GM12872 (cell line): ENCODE measurements at regions not wholly inside any gene's neighbourhood (a gene's known extent, or its start where the extent isn't known, plus 50 kb on each side); places are given as distances from the start of the nearest gene placed in this dataset.

Experiments
- TF ChIP-seq, protein P1 (sequence below): IDR thresholded peaks from 3 replicates; pipeline ENCODE4 v1.5.1; 2011; ENCODE audit warnings: low read depth, mild to moderate bottlenecking, low read length, moderate library complexity; ENCODE audit not compliant: insufficient read depth

DNA sequence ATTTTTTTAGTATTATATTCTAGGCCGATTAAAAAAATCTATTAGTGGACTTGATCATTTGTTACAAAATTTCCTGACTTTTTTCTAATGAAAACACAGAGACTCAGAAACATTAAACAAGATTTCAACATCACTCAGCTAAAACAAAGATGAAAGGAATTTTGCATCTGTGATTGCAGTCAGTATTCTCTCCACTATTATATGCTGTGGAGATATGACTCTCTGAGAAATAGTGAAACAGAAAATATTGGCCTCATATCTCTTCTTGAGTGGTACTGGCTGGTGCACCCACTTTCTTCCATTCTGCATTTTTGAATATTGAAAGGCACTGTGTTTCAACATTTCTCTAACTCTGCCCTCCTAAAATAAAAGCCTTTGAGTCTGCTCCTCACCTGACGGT, 914.2 kb downstream of the TSN start:
- TF ChIP-seq, protein P1, sequence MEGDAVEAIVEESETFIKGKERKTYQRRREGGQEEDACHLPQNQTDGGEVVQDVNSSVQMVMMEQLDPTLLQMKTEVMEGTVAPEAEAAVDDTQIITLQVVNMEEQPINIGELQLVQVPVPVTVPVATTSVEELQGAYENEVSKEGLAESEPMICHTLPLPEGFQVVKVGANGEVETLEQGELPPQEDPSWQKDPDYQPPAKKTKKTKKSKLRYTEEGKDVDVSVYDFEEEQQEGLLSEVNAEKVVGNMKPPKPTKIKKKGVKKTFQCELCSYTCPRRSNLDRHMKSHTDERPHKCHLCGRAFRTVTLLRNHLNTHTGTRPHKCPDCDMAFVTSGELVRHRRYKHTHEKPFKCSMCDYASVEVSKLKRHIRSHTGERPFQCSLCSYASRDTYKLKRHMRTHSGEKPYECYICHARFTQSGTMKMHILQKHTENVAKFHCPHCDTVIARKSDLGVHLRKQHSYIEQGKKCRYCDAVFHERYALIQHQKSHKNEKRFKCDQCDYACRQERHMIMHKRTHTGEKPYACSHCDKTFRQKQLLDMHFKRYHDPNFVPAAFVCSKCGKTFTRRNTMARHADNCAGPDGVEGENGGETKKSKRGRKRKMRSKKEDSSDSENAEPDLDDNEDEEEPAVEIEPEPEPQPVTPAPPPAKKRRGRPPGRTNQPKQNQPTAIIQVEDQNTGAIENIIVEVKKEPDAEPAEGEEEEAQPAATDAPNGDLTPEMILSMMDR = no peak

DNA sequence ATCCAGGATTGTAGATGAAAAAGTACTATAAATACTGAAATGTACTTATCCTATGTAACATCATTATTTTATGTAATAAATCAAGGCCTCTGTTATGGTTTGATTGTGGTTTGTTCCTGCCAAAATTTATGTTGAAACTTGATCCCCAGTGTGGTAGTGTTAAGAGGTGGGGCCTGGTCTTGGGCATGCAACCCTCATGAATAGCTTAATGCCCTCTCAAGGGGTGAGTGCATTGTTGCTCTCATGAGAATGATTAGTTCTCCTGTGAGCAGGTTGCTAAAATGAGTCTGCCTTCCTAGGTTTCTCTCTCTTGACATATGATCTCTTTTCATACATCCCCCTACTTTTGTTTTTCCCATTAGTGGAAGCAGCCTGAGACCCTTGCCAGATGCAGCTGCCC, 915.4 kb downstream of the TSN start:
- TF ChIP-seq, protein P1 = no peak

DNA sequence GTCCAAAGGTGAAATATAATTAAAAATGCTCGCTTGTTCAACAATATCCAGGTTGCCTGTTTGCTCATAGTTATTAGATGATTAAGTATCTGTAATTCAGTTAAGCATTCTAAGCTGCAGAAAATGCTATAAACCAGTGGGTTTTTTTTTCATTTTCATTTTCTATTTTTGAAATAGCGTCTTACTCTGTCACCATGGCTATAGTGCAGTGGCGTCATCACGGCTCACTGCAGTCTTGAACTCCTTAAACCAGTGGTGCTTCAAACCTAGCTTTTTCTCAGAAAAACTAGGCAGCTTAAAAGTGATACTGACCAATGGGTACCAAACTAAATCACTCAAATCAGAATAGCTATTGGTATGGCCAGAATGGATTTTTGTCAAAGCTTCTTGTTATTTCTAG, 925.2 kb downstream of the TSN start:
- TF ChIP-seq, protein P1 = no peak

DNA sequence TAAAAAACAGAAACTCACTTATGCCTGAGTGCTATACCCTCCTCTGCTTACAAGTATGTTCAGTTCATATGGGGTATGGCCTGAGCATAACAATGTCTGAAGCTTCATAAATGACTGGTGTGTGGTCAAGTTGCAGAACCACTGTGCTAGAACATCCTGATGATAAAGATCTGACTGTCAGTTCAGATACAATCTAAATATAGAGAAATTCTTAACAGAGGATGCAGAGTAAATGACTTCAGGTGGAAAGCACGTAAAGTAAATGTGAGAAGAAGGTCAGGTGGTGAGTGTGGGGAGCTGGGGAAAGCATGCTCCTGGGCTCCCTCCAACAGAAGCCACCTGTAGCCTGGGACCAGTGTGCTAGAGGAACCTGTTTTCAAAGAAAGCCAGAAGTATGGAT, 926.2 kb downstream of the TSN start:
- TF ChIP-seq, protein P1 = no peak

DNA sequence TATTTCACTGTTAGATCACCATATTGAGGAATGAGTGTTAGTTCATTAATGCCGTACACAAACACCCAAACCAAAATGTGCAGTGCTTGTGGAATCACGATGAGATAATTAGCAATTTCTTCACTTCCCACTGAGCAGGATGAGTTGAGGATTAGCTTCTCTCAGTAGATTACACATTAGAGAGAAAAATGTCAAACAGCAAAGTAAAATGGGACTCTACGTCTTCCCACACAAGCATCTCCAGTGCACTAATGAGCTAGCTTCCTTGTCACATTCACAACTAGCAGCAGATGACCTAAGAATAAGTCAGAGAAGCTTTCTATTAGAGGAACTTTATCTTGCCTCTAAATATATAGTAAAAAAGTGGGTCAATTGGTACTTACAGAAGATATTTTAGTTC, 926.9 kb downstream of the TSN start:
- TF ChIP-seq, protein P1 = no peak

DNA sequence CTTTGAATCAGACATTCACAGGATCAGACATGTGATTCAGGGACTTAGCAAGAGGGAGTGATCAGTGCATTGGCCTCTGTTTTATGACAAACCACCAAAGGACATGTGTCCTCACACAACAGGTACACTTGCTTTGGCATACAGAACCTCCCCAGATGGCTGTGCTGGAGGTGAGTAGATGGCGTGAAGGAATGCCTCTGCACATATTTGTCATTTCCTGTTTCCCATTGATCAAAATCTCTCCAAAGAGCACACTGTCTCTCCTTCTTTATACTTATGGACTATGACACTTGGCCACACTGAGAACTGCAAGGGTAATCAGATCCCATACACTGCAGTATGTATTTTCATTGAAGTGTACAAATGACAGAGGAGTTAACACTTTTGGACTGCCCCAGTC, 927.6 kb downstream of the TSN start:
- TF ChIP-seq, protein P1 = no peak

DNA sequence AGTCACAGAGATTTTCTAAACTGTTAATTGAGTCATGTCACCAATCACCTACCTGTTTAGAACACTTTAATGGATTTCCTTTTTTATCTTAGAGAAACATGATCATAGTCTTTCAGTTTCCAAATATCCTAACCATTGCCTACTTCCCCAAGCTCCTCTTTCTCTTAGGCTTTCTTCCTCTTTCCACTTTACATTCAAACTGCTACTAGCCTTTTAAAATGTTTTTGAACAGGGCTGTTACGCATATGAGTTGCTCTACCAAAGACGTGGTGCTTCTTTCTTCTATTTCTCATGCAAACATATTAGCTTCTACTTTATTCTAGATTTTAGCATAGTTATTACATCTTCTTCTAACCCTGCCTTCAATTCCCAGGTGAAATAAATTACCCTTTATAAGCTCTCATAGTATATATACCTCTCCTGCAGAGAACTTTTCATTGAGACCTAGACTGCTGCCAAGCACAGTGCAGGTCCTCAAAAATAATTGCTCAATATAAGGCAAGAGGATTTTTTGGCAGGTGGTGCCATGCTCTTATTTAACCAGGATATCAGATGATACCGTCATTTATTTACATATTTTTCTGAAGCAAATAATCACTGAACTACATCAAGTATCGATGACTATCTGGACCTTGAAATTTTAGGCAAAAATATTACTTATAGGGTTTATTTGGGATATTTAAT, 937.1 kb downstream of the TSN start:
- TF ChIP-seq, protein P1 = no peak
